ENCODE measurements at regions not wholly inside any gene's neighbourhood (a gene's known extent, or its start where the extent isn't known, plus 50 kb on each side); places are given as distances from the start of the nearest gene placed in this dataset.

GRCh38 chr7:118573085-118573484, 348.6 kb downstream of the ANKRD7 start:
- no peak for DNase-seq (ENCODE audit: low spot score)

GRCh38 chr7:118575393-118575948, 351.0 kb downstream of the ANKRD7 start:
- no peak for DNase-seq (ENCODE audit: low spot score)

- DNase-seq (ENCODE audit: low spot score), result no peak
Measured at GRCh38 chr7:118580743-118581382, 356.4 kb downstream of the ANKRD7 start.

- DNase-seq (ENCODE audit: low spot score), result no peak
Measured at GRCh38 chr7:118583641-118584040, 359.1 kb downstream of the ANKRD7 start.

GRCh38 chr7:118586248-118586647, 361.7 kb downstream of the ANKRD7 start:
- no peak for DNase-seq (ENCODE audit: low spot score)

GRCh38 chr7:118590107-118590506, 365.6 kb downstream of the ANKRD7 start:
- no peak for DNase-seq (ENCODE audit: low spot score)

GRCh38 chr7:118602090-118602489, 377.6 kb downstream of the ANKRD7 start:
- no peak for DNase-seq (ENCODE audit: low spot score)

- DNase-seq (ENCODE audit: low spot score), result no peak
Measured at GRCh38 chr7:118606602-118607001, 382.1 kb downstream of the ANKRD7 start.

- DNase-seq (ENCODE audit: low spot score), result no peak
Measured at GRCh38 chr7:118609207-118609606, 384.7 kb downstream of the ANKRD7 start.

- DNase-seq (ENCODE audit: low spot score), result no peak
Measured at GRCh38 chr7:118615681-118616080, 391.2 kb downstream of the ANKRD7 start.

GRCh38 chr7:118621810-118622360, 397.4 kb downstream of the ANKRD7 start:
- DNase-seq (ENCODE audit: low spot score), result no peak

GRCh38 chr7:118626739-118627138, 402.2 kb downstream of the ANKRD7 start:
- DNase-seq (ENCODE audit: low spot score), result no peak

- no peak for DNase-seq (ENCODE audit: low spot score)
Measured at GRCh38 chr7:118627467-118627866, 403.0 kb downstream of the ANKRD7 start.

GRCh38 chr7:118629898-118630438, 405.5 kb downstream of the ANKRD7 start:
- no peak for DNase-seq (ENCODE audit: low spot score)

GRCh38 chr7:118642396-118642795, 417.9 kb downstream of the ANKRD7 start:
- DNase-seq (ENCODE audit: low spot score), result no peak

GRCh38 chr7:118644346-118644745, 419.8 kb downstream of the ANKRD7 start:
- DNase-seq (ENCODE audit: low spot score), result no peak

GRCh38 chr7:118648002-118648401, 423.5 kb downstream of the ANKRD7 start:
- DNase-seq (ENCODE audit: low spot score), result no peak

GRCh38 chr7:118657391-118658005, 433.0 kb downstream of the ANKRD7 start:
- DNase-seq (ENCODE audit: low spot score), result no peak

- no peak for DNase-seq (ENCODE audit: low spot score)
Measured at GRCh38 chr7:118662266-118662665, 437.8 kb downstream of the ANKRD7 start.

GRCh38 chr7:118664498-118664897, 440.0 kb downstream of the ANKRD7 start:
- DNase-seq (ENCODE audit: low spot score), result no peak

GRCh38 chr7:118671149-118671548, 446.6 kb downstream of the ANKRD7 start:
- DNase-seq (ENCODE audit: low spot score), result no peak

- no peak for DNase-seq (ENCODE audit: low spot score)
Measured at GRCh38 chr7:118684796-118685195, 460.3 kb downstream of the ANKRD7 start.

- no peak for DNase-seq (ENCODE audit: low spot score)
Measured at GRCh38 chr7:118689403-118689802, 464.9 kb downstream of the ANKRD7 start.
